Activated CD4-positive, alpha-beta T cell treated with anti-CD3 and anti-CD28 coated beads for 24 hours (primary cell): ENCODE measurements at regions not wholly inside any gene's neighbourhood (a gene's known extent, or its start where the extent isn't known, plus 50 kb on each side); places are given as distances from the start of the nearest gene placed in this dataset.
A peak's percentile ranks its signal among the peaks of the same experiment; 100 is the strongest.
"Not testable (repeated sequence)": the region's sequence is repeated elsewhere in the genome, so short reads cannot be mapped to it uniquely, and the experiment has no call there.

ENCODE experiments used
- DNase-seq, 2 donors: peaks; one replicate each; pipeline ENCODE4 v3.0.0-alpha.2; 2020; ENCODE audit warnings: low read depth in 2 of 2

- no peak for DNase-seq
These were observed 502.3 kb downstream of the DIRAS2 start for GRCh38 chr9:90140131-90140818.

- DNase-seq = no peak
These were observed 500.9 kb downstream of the DIRAS2 start for GRCh38 chr9:90141723-90142122.

- DNase-seq = peak; percentile 40 to 48
These were observed 500.0 kb downstream of the DIRAS2 start for GRCh38 chr9:90142580-90142979.

GRCh38 chr9:90147426-90147825, 495.2 kb downstream of the DIRAS2 start:
- DNase-seq = no peak

GRCh38 chr9:90156318-90156717, 486.3 kb downstream of the DIRAS2 start:
- no peak for DNase-seq

- no peak for DNase-seq
These were observed 480.3 kb downstream of the DIRAS2 start for GRCh38 chr9:90162326-90162725.

GRCh38 chr9:90162819-90163218, 479.8 kb downstream of the DIRAS2 start:
- no peak for DNase-seq

- no peak for DNase-seq
These were observed 477.3 kb downstream of the DIRAS2 start for GRCh38 chr9:90165281-90165680.

GRCh38 chr9:90166374-90166773, 476.2 kb downstream of the DIRAS2 start:
- DNase-seq = not testable (repeated sequence)

- DNase-seq = no peak
These were observed 474.7 kb downstream of the DIRAS2 start for GRCh38 chr9:90167914-90168313.

- DNase-seq = no peak
These were observed 473.1 kb downstream of the DIRAS2 start for GRCh38 chr9:90169490-90169889.

GRCh38 chr9:90173935-90174334, 468.7 kb downstream of the DIRAS2 start:
- DNase-seq = not testable (repeated sequence)

GRCh38 chr9:90174346-90174745, 468.3 kb downstream of the DIRAS2 start:
- not testable (repeated sequence) for DNase-seq

GRCh38 chr9:90175257-90175656, 467.4 kb downstream of the DIRAS2 start:
- DNase-seq = no peak

- no peak for DNase-seq
These were observed 466.8 kb downstream of the DIRAS2 start for GRCh38 chr9:90175865-90176264.

- DNase-seq = no peak
These were observed 465.7 kb downstream of the DIRAS2 start for GRCh38 chr9:90176901-90177300.

GRCh38 chr9:90180381-90180780, 462.2 kb downstream of the DIRAS2 start:
- DNase-seq = no peak

- no peak for DNase-seq
These were observed 454.0 kb downstream of the DIRAS2 start for GRCh38 chr9:90188656-90189055.

GRCh38 chr9:90189306-90189705, 453.3 kb downstream of the DIRAS2 start:
- DNase-seq = no peak

GRCh38 chr9:90192465-90192864, 450.2 kb downstream of the DIRAS2 start:
- peak in 1 of 2 donors; percentile 7 for DNase-seq

- no peak for DNase-seq
These were observed 443.7 kb downstream of the DIRAS2 start for GRCh38 chr9:90198956-90199355.

GRCh38 chr9:90201766-90202165, 440.9 kb downstream of the DIRAS2 start:
- DNase-seq = no peak

GRCh38 chr9:90204128-90204831, 438.3 kb downstream of the DIRAS2 start:
- no peak for DNase-seq
